Skeletal muscle satellite cell (primary cell): ENCODE measurements at regions not wholly inside any gene's neighbourhood (a gene's known extent, or its start where the extent isn't known, plus 50 kb on each side); places are given as distances from the start of the nearest gene placed in this dataset.

Experiments
- H3K27me3 ChIP-seq: 2 replicates; pipeline ENCODE4 v1.7.0; 2013; ENCODE audit warnings: low read length; ENCODE audit not compliant: control insufficient read depth, insufficient read depth
- H3K36me3 ChIP-seq: 2 replicates; pipeline ENCODE4 v1.7.0; 2013; ENCODE audit warnings: mild to moderate bottlenecking, control low read depth, low read length; ENCODE audit not compliant: insufficient read depth
- H3K4me1 ChIP-seq: 2 replicates; pipeline ENCODE4 v1.7.0; 2013; ENCODE audit warnings: low read length; ENCODE audit not compliant: control insufficient read depth, insufficient read depth
- H3K4me2 ChIP-seq: 2 replicates; pipeline ENCODE4 v1.7.0; 2013; ENCODE audit warnings: mild to moderate bottlenecking, low read length
- H3K4me3 ChIP-seq: 2 replicates; pipeline ENCODE4 v1.7.0; 2013; ENCODE audit warnings: low read length
- H3K9ac ChIP-seq: 2 replicates; pipeline ENCODE4 v1.7.0; 2013; ENCODE audit warnings: mild to moderate bottlenecking, low read depth, low read length, moderate library complexity
- H3K9me3 ChIP-seq: replicated peaks from 2 replicates; pipeline ENCODE4 v1.7.0; 2013; ENCODE audit warnings: mild to moderate bottlenecking, control low read depth, low read length

DNA sequence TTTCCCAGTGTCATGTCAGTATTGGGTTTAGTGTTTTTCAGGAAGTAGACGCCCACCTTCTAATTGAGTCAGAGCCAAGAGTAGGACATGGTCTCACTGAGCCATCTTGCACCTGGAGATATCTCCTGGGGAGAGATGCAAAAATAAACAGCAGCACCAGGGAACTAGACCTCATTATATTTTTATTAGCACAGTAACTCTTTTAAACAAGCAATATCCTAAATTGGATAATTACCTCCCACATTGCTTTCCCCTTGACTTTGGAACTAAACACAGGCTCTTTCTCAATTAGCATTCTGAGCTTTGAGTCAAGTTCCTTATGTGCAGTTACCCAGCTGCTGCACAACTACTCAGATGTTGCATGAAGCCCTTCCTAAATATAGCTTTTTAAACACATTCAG, 175.4 kb downstream of the IBTK start:
- Histone ChIP-seq H3K36me3 (no peaks in the 10 kb centered on the region), H3K9ac (no peak overlapping the region), H3K4me2 (no peak overlapping the region), H3K9me3 (no peaks in the 10 kb centered on the region), H3K27me3 (no peaks in the 10 kb centered on the region), H3K4me3 (no peak overlapping the region), H3K4me1 (peaks cover 27% of the 10 kb centered on the region)

DNA sequence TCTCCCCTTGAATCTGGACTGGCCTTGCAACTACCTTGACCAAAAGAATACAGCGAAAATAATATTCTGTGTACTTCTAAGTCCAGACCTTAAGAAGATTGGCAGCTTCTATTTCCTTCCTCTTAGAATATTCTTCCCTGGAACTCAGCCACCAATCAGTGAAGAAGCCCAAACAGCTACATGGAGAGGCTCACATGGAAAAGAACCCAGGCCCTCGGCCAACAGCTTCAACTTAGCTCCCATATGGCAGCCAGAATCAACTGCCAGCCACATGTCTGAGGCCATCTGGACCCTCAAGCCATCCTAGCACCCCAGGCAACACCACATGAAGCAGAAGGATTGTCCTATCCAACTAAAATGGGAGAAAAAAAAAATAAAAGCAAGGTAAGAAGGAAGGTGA, 178.8 kb downstream of the IBTK start:
- Histone ChIP-seq H3K9me3 (no peaks in the 10 kb centered on the region), H3K4me3 (no peak overlapping the region)

DNA sequence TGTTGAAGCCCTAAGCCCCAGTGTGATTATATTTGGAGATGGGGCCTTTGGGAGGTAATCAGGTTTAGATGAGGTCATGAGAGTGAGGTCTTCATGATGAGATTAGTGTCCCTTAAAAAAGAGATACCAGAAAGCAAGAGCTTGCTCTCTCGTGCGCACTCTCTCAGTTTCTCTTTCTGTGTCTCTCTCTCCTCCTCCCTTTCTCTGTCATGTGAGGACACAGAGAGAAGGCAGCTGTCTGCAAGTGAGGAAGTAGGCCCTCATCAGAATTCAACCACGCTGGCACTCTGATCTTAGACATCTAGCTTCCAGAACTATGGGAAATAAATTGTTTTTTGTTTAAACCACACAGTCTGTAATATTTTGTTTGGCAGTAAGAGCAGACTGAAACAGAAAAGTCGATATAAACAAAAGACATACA, 180.5 kb downstream of the IBTK start:
- Histone ChIP-seq H3K4me2 (no peak overlapping the region), H3K9me3 (no peaks in the 10 kb centered on the region), H3K27me3 (no peaks in the 10 kb centered on the region), H3K4me1 (peaks cover 6% of the 10 kb centered on the region), H3K4me3 (no peak overlapping the region), H3K36me3 (no peaks in the 10 kb centered on the region), H3K9ac (no peak overlapping the region)

More for the DNA sequence above, 178.8 kb downstream of the IBTK start:
- Histone ChIP-seq H3K4me1 (peaks cover 20% of the 10 kb centered on the region), H3K27me3 (no peaks in the 10 kb centered on the region), H3K4me2 (no peak overlapping the region), H3K9ac (no peak overlapping the region), H3K36me3 (no peaks in the 10 kb centered on the region)

GRCh38 chr6:82066196-82066595, 181.3 kb downstream of the IBTK start:
- H3K9me3 ChIP-seq: no peaks in the 10 kb centered on the region
- no peak overlapping the region for H3K4me2 ChIP-seq
- H3K36me3 ChIP-seq: no peaks in the 10 kb centered on the region

GRCh38 chr6:82063574-82063973, 184.0 kb downstream of the IBTK start:
- H3K4me2 ChIP-seq: no peak overlapping the region
- H3K4me1 ChIP-seq: no peaks in the 10 kb centered on the region
- H3K36me3 ChIP-seq: no peaks in the 10 kb centered on the region
- no peak overlapping the region for H3K4me3 ChIP-seq
- no peak overlapping the region for H3K9ac ChIP-seq
- no peaks in the 10 kb centered on the region for H3K27me3 ChIP-seq
- no peaks in the 10 kb centered on the region for H3K9me3 ChIP-seq

More at GRCh38 chr6:82066196-82066595, 181.3 kb downstream of the IBTK start:
- Histone ChIP-seq H3K27me3 (no peaks in the 10 kb centered on the region), H3K4me3 (no peak overlapping the region), H3K4me1 (no peaks in the 10 kb centered on the region), H3K9ac (no peak overlapping the region)

- no peak overlapping the region for H3K4me2 ChIP-seq
- H3K36me3 ChIP-seq: no peaks in the 10 kb centered on the region
- no peak overlapping the region for H3K9ac ChIP-seq
- no peaks in the 10 kb centered on the region for H3K4me1 ChIP-seq
- no peaks in the 10 kb centered on the region for H3K27me3 ChIP-seq
- no peak overlapping the region for H3K4me3 ChIP-seq
- H3K9me3 ChIP-seq: no peaks in the 10 kb centered on the region
Measured at GRCh38 chr6:82062219-82062618, 185.3 kb downstream of the IBTK start.

DNA sequence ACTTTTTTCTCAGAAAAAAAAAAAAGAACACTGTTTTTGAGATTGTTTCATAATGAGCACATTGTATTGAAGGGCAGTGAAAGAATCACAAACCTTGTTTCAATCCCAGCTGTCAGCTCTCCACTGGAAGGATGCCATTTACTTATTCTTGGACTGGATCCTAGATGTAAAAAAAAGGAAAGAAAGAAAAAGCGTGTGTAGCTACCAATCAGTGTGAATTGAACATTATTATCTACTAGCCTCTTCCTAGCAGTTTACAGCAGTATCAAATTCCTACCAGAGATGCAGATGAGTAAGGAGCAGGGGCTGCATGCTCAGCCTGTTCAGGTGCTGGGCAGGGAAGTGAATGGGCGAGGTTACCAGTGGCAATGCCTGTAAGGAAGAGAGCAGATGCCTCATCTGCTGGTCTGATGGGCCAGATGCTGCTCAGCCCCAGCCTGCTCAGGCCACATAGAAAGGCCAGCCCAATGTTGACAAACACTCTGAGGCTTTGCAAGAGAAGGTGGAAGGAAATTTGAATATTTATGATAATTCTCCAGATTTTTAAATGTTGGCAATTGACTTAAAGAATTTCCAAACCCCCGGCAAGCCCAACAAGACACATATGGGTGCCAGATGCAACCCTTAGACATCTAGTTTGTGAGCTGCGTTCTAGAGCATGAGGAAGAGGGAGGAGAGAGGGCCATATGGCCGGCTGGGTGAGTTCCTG, 189.5 kb downstream of the IBTK start:
- Histone ChIP-seq H3K36me3 (no peaks in the 10 kb centered on the region), H3K9me3 (no peaks in the 10 kb centered on the region), H3K9ac (no peak overlapping the region)

DNA sequence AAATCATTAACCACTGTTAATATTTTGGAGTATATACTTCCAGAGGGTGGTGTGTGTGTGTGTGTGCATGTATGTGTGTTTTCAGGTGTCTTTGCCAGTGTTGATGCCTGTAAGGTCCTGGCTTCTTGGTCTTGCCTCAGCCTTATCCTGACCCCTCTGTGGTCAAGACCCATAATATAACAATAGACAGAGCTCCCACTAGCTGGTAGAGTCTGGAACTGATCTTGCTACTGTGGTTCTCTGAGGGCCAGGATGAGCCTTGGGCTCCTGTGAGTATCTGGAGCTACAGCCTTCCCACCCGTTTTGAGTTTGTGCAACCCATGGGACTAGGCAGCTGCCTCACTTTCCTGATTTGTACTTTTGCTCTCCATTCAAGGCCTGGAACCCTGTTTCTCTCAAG, 191.0 kb downstream of the IBTK start:
- Histone ChIP-seq H3K4me3 (no peak overlapping the region), H3K36me3 (no peaks in the 10 kb centered on the region), H3K9ac (no peak overlapping the region), H3K4me2 (no peak overlapping the region), H3K27me3 (no peaks in the 10 kb centered on the region), H3K4me1 (no peaks in the 10 kb centered on the region), H3K9me3 (no peaks in the 10 kb centered on the region)

More for the DNA sequence above, 189.5 kb downstream of the IBTK start:
- no peak overlapping the region for H3K4me2 ChIP-seq
- H3K4me3 ChIP-seq: no peak overlapping the region
- H3K27me3 ChIP-seq: no peaks in the 10 kb centered on the region
- H3K4me1 ChIP-seq: no peaks in the 10 kb centered on the region

DNA sequence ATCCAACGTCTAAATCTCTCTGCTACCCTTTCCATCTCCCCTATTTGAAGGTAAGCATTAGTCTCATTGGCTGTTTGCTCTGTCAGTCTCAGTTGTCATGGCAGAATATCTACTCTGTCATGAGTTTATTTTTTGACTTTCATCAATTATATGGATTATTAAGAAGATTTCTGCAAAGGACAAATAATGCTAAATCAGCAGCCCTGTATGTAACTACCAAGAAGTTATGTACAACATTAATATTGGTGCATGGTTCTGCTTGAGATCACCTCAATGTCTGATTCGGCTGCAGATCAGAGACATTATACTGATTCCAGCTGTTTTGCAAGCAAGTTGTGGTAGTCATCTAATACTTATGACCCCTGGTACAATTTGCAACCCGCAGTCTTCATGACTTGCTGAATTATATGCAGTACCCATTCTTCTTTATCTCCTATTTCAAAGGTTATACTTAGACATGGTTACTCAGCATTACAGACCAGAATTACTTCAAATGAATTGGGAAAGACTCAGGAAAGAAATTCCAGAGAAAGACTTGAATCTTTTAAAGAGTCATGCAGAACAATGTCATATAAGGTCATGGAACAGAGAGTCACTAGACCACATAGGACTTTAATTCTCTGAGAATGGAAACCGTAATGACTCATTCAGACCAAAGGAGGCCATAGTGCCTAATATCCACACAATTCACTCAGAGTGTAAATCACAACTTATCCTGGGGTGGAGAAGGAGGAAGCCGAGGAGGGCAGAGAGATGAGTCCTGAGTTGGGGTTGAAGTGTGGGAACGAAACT, 201.4 kb downstream of the IBTK start:
- Histone ChIP-seq H3K36me3 (no peaks in the 10 kb centered on the region), H3K4me3 (no peak overlapping the region), H3K9ac (peak overlapping the region; percentile 11), H3K9me3 (no peaks in the 10 kb centered on the region), H3K4me1 (peaks cover 14% of the 10 kb centered on the region), H3K27me3 (no peaks in the 10 kb centered on the region), H3K4me2 (peak overlapping the region; percentile 21)

DNA sequence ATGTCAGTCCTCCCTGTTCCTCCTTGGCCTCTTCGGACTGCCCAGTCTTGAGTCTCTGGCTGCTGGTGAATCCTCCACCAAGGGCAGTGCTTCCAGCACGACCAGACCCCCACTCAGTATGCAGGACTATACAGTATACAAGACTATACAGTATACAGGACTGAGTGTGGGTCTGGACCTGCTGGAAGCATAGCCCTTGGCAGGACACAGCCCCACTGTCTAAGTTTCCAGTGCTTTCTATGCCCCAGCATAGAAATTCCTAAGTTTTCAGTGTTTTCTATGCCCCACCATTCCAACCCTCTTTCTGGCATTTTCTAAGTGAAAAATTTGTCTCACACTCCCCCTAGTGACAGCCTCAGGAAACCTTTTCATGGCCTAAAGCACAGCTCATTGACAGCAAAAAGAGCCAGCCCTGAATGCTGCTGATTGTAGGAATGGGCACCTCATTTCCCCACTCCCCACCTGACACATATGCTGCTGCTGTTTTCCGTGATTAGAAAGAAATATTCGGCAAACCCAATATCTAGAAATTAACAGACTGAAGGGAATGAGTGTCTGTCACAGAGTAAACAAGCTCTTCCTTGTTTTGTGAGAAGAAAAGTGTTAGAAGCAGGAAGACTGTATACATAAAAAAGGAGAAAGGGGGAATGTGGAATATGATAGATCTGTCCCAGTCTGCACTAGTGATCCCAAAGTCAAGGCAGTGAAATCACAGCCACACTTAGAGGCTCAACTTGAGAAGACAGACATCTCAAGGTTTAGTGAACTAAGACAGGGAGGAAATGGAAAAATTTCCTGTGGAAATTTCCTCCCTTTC, 206.9 kb downstream of the IBTK start:
- no peaks in the 10 kb centered on the region for H3K9me3 ChIP-seq
- no peak overlapping the region for H3K4me3 ChIP-seq
- peak overlapping the region; percentile 54 for H3K9ac ChIP-seq
- no peaks in the 10 kb centered on the region for H3K36me3 ChIP-seq
- H3K27me3 ChIP-seq: no peaks in the 10 kb centered on the region
- H3K4me2 ChIP-seq: no peak overlapping the region
- H3K4me1 ChIP-seq: peaks cover 12% of the 10 kb centered on the region

DNA sequence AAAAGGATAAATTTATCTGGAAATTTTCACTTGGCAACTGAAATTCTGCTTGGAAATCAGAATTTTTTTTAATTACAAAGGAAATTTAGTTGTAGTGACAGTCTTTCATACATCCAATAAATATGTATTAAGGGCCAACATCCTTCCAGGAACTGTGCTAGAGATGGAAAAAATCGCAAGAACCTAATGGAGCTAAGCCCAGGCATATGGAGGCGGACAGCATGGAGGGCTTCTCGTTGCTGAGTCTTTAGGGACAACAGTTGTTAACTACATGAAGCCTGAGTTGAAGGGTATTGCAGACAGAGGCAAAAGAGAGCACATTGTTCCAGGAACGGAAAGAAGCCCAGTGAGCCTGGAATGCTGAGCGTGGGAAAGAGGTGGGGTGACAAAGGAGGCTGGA, 208.9 kb downstream of the IBTK start:
- H3K4me3 ChIP-seq: no peak overlapping the region
- H3K9me3 ChIP-seq: no peaks in the 10 kb centered on the region
- peaks cover 17% of the 10 kb centered on the region for H3K4me1 ChIP-seq
- H3K9ac ChIP-seq: no peak overlapping the region
- H3K36me3 ChIP-seq: no peaks in the 10 kb centered on the region
- H3K27me3 ChIP-seq: no peaks in the 10 kb centered on the region
- no peak overlapping the region for H3K4me2 ChIP-seq
